Dermis blood vessel endothelial cell (primary cell): ENCODE measurements at regions not wholly inside any gene's neighbourhood (a gene's known extent, or its start where the extent isn't known, plus 50 kb on each side); places are given as distances from the start of the nearest gene placed in this dataset.

ENCODE experiments used
- DNase-seq: peaks from one replicate; pipeline ENCODE4 v3.0.0; 2010

DNA sequence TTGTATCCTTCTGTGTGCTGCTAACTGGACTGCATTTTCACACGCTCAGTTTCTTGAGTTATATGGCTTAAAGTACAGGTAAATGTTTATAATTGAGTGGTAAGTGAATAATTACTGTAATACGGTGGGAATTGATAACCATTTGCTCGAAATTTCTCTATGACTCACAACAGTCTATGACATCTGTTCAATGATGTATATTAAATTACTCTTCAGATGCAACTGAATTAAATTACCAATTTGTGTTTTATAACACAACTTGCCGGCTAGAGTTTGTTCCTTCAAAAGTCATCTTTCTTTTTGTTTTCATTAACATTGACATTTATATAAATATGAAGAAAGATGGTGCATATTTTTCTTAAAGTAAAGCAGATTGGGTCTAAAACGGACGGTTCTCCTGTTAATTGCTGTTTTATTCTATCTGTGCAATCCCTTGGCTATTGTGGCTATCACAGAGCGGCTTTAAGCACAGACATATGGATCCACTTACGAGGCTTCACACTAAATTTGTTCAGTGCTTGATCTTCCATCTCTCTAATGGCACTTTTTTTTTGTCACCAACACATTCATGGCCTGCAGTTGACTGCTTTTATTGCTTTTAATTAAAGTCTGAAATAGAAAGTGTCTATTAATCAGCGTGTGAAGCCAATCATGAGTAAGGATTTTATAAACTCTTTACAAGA, 1291.6 kb upstream of the SLC10A2 start:
- DNase-seq: no peak

DNA sequence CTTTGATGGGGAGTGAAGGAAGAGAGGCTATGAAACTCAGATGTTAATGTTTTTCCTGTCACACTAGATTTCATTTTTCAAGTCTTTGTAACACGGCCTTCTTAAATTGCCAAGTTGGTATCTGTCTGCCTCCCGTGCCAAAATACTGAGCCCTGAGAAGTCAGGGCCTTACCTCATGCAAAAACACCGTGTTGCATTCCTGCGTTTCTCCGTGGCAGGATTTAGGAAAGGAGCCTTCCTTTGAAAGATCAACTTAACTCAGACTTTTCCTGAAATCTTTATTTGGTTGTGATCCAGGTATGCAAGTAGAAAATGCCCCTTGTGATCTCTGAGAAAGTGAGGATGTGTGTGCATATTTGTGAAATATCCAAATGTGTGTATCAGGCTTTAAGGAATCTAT, 1291.0 kb upstream of the SLC10A2 start:
- DNase-seq: no peak

DNA sequence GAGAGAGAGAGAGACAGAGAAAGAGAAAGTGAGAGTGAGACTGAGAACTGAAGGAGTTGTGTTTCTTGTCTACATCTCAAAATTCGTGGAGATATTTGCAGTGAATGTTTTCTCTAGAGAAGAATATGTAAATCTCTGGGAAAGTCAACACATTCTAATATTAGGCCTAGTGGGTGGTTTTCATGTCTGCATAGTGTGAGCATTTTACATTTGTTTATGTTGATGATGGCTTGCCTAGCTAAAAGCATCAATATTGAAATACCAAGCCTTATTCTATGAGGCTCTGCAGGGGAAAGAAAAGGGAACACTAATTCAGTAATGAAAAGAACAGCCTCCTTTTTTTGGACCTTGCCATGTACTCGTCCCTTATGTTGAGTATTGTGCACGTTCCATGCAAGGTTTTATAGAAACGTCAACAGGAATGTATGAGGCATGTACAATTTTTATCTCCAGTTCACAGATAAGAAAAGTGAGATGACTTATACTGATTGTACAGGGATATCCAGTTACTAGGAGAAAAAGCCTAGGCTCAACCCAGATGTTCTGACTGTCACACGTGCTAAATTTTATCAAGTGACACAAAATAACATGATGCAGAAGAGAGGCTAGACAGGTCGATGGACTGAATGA, 1288.9 kb upstream of the SLC10A2 start:
- no peak for DNase-seq

DNA sequence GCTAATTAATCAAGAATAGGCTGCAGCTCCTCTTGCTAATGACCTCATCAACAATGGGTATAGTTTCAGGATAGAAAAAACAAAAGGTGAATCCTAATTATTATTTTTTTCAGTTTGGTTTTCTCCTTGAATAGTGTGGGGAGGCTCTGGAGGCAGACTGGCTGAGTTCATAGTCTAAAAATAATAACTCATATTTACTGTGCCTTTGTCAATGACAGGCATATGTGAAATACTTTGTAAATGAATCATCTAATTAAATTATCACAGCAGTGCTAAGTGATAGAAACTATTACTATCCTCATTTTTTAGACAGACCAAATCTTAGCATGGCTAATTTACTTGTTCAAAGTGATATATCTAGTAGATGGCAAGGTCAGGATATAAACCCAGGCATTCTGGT, 1261.0 kb upstream of the SLC10A2 start:
- peak; percentile 36 for DNase-seq

DNA sequence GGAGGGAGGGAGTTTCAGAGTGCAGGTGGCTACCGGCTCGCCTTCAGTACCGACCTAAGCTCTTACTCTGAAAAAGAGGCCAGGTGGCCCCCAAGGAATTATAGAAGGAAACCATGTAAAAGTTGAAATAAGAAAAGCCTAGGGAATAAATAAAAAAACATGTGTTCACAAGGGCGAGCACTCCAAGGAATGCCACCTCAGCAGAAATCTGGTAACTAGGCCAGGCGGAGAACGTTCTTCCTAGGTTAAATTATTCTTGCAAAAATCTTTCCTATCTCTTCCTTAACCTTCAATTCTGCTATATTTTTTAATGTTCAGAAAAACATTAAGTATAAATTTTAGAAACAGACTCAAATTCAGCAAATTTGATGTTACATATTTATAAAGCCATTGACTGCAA, 1260.3 kb upstream of the SLC10A2 start:
- no peak for DNase-seq

DNA sequence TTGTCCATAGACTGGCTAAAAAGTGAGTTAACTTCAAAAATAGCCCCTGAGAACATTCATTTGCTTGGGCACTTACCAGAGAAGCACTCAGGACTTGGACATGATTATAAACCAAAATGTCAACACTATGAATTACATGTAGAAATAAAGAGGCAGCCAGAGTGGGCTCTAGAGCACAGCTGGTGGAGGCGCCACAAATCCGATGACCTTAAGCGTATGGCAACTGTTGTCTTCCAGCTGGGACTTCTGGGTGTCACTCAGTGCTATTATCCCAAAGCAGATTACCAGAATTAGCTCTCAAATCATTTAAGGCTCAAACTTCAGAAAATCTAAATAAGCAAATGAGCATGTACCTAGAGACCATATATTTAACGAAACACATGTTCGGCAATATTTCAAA, 1255.5 kb upstream of the SLC10A2 start:
- no peak for DNase-seq

DNA sequence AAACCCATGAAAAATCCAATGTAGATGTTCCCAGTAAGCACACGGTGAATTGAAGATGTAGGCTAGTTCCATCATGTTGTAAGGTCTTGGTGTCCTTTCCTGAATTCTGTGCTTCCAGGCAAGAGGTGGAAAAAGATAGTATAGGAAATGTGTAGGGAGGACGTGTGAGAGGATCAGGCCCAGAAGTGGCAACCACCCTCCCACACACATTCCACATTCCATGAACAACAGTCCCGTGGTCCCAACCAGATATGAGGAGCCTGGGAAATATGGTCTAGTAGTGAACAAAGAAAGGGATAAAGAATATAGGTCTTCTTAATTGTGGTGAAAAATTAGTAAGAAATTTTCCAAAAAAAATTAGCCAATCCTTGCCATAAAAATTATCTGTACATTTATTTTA, 1254.2 kb upstream of the SLC10A2 start:
- no peak for DNase-seq

DNA sequence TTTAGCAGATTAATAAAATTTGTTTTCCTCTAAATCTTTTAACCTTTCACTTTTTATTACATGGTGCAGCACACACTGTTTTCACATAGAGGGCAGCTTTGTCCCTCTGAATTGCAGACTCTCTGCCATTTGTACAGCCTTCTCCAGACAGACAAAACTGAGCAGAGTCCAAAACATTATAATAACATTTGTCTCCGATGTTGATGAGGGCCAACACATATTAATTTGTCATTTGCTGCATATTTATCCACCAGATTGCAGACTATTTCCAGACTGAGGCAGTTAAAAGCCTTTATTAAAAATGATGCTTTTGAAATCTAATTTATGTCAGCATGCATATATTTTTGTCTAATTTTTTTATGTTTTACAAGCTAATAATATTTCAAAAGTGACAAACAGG, 1251.9 kb upstream of the SLC10A2 start:
- DNase-seq: peak; percentile 47

DNA sequence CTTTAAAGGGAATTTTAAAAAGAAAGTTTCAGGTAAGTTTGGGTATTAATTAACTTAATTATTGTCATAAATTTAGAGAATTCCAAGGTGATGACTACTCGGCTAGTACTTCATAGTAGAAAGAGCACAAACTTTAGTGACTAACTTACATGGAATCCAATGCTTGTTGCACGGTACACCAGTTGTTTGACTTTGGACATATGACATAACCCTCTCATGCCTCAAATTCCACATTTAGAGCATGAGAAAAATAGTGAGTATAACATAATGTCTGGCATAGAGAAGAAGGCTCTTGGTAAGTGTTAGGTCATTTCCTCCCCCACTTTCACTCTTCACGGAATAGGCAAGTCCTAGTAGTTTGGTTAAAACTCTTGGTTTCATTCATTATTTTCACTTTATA, 1249.4 kb upstream of the SLC10A2 start:
- peak; percentile 70 for DNase-seq

DNA sequence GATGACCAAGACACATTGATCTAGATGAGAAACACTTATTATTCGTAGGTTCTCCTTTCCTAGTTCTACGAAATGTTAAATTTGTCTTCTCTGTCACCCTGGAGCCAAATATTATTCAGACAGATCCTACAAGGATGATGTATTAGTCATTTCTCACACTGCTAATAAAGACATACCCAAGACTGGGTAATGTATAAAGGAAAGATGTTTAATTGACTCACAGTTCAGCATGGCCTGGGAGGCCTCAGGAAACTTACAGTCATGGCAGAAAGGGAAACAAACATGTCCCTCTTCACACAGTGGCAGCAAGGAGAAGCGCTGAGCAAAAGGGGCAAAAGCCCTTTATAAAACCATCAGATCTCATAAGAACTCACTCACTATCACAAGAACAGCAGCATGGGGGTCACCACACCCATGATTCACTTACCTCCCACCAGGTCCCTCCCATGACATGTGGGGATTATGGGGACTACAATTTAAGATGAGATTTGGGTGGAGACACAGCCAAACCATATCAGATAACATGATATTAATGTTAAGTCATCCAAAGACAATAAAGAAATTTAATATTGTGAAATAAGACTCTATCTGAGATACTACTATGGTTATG, 1248.8 kb upstream of the SLC10A2 start:
- DNase-seq: no peak

DNA sequence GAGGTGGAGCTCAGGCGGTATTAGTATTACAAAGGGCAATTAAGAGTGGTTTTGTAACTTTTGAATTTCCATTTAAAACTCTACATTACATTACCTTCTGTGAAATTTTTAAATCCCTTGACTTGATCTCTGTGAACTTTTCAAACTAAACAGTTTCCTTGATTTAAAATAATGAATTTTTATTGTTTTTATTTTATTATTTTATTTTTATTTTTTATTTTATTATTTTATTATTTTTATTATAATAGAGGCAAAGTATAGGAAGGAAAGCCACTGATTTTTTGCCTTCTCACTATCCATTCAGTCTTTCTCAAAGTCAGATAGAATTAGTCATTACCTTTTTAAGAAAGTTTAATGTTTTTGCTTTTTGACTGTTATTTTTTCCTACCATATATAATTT, 1248.1 kb upstream of the SLC10A2 start:
- no peak for DNase-seq

DNA sequence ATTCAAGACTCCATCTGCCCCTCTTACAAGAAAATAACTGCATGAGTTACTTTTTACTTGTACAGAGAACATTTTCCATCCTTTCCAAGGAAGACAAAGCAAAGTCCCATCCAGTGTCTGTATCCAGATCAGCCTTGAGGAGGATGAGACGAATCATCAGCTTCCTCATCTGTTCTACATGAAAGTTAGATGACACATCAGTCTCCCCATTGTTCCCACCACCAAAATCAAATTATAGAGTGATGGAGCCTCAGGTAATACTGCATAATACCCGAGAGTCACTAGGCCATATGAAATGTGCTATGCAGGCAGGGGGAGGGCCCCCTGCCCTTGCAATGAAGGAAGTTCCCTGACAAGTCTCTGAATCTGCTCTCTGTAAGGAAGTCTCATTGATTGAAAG, 1244.6 kb upstream of the SLC10A2 start:
- DNase-seq: peak; percentile 26

DNA sequence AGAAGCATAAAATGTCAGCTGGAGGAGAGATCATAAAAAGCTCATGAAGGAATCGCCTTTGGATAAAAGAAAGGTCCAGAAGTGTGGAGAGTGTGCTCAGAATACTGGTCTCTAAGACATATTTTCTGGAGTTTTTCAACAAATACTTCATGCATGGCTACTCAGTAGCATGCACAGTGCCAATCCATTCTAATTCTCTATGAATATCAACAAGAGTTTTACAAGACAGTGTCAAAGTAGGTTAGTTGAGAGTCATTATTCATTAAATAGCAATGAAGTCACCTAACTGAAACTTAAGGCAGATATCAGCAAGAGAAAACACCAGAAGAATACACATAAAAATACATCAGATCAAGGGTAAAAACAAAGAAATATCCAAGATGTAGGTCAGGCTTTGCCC, 1243.2 kb upstream of the SLC10A2 start:
- DNase-seq: no peak

DNA sequence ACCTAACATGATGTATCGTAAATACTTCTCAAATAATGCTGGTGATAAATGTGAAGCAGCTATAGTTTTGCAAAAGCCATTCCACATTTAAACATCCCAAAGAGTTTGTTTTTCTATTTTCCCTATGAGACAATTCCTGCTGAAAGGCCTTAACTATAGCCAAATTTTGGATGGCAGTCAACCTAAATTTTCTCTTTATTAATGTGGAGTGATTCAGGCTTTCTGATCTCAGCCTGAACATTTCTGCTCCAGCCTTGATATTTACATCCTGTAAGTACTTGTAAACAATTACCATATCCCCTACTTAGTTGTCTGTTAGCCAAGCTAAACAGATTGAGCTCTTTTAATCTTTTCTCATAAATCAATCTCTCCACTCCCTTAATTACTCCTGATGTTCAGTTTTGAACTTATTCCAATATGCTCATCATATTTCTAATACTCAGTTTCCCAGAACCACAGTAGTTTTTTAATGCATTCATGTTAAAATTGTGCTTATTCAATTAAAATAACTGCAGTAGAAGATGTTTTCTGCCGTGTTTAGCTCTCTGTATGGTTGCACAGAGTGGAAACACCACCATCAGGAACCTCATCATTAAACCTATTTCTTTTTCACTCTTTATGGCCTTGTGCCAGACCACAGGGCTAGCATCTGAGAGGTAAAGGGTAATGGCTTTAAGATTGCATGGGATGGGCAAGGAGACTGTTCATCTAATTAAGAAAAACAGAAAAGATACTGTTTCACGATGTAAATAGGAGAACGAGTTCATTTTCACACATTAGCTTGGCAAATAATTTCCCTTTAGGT, 1235.2 kb upstream of the SLC10A2 start:
- no peak for DNase-seq

DNA sequence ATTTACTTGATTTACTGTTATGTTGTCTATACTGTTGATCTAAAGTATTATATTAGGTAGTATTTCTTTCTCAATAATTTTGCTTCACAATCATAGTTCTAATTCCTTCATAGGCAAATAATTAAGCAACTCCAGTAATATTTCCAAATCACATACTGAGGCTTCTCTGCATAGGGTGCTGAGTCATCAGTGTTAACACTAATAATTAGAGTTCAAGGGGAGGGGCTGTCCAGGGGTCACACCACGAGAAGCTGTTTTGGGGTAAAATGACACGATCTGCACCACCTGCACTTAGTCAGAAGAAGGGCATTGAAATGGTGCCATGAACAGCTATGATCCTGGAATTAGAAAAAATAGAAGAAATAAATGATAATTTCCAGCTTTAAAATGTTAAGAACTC, 1230.9 kb upstream of the SLC10A2 start:
- DNase-seq: no peak

DNA sequence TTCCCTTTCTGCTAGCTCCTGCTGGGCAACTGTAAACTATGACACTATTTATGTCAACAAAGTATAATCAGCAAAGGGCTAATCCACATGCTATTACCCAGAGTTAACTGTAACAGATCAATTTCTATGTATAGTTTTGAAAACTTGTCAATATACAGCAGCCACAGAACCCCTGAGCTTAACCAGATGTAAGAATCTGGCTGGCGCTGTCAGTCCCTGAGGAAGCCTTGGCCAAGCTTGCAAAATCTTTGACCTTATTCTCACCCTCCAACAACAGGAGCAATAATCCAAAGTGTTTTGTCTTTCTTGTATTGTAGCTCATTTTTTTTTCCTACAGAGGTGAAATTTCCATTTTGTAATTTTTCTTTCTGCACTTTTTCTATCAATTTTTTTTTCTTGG, 1230.1 kb upstream of the SLC10A2 start:
- DNase-seq: no peak

DNA sequence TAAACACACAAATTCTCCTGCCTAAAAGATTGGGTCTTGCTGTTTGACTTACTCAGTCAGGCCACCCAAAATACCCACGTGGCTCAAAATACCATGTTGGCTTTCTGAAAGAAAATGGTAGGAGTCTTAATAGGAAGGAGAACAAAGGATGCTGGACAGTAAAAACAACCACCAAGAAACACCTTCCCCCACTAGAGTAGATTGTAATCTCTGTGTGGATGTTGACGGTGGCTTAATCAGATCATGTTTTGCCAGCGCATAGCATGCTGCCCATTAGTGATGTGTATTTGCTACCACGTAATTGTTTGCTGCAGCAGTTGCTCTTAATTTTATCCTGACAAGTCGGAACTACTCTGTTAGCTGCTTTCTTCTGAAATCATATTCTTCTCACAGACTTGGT, 1229.3 kb upstream of the SLC10A2 start:
- DNase-seq: no peak

DNA sequence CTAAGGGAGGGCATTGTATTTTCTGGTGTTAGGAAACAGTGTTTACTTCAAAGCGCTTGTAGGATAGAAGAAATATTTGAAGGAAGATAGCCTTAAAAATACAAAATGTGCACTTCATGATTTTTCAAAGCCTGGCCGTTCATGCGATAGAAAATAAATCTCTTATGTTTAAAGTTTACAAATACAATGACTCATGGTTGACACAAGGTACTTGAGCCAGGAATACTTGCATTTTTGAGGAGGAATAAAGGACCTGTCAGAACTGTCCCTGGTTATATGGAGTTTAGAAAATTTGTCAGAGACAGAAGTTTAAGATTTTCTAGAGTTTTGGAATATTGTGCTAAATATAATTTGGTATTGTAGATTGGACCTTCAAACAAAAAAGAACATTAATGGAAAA, 1223.2 kb upstream of the SLC10A2 start:
- no peak for DNase-seq

DNA sequence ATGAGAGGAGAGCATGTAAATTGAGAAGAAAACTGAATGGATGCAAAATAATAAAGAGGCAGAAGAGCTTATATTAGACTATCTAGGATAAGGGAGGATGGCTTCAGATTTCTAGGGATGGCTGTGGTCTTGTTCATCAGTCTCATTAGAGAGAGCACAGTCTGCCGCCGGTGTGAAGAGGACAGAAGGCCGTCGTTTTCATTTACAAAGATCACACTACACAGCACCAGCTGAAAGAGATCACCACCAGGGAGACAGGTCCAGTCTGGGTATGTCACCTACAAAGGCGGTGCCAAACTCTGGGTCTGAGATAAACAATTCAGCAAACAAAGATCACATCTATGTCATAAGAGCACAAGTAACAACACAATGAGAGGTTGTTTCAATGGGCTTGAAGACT, 1222.3 kb upstream of the SLC10A2 start:
- DNase-seq: no peak

DNA sequence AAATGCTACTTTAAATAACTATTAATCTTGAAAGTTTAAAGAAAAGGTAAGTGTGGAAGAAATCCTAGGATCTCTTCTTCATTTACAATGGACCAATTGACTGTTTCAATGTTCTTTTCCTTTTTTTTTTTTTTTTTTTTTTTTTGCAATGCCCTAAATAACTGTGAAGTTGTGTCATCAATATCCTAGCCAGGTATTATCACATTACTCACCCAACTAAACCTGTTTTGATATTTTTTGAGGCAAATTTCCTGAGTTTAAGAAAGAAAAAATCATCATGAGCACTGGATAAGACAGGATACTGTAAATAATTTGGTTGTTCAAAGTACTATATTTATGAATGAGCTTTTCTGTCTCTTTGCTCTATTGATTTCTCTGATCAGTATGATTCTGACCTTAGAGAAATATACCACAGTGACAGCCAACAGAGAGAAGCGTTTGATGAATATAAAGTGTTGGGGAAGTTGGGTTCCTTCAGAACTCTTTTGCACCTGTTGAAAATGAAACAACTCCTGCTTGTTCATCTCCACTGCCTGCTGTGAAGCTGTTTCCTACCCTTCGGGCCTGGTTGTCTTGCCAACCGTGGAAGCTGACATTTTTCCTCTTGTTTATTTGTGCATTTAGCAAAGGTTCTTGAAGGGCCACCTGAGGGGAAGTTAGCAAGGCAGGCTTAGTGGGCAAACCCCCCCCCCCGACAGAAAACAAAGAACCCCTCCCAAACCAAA, 1220.5 kb upstream of the SLC10A2 start:
- DNase-seq: peak; percentile 27

DNA sequence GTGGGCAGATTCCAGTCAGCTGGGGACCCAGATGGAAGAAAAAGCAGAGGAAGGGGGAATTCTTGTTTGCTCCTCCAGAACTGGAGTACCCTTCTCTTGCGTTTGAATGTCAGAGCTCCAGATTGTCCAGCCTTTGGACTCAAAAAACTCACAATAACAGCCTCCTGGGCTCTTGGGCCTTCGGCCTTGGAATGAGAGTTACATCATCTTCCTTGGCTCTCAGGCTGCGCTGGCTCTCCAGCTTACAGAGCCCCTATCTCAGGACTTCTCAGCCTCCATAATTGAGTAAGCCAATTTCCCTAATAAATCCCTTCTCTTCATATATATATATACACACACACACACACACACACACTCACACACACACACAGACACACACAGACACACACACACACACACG, 1215.7 kb upstream of the SLC10A2 start:
- no peak for DNase-seq

DNA sequence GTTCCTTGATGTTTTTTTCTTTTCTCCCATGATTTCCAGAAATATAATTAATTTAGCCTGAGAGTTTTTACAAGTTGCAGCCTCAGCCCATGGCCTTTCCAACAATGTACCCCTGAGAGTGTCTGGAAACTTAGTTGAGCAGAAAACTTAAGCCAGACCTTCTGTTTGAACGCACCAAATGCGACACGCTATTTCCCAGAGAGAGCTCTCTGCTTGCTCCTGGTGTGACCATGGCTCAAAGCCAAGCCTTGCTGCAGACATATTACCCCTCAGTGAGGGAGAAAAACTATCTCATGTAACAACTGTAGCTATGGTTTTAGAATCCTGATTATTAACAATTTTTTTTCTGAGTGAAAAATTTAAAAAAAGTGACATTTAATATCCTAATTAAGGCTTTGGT, 1204.5 kb upstream of the SLC10A2 start:
- DNase-seq: no peak

DNA sequence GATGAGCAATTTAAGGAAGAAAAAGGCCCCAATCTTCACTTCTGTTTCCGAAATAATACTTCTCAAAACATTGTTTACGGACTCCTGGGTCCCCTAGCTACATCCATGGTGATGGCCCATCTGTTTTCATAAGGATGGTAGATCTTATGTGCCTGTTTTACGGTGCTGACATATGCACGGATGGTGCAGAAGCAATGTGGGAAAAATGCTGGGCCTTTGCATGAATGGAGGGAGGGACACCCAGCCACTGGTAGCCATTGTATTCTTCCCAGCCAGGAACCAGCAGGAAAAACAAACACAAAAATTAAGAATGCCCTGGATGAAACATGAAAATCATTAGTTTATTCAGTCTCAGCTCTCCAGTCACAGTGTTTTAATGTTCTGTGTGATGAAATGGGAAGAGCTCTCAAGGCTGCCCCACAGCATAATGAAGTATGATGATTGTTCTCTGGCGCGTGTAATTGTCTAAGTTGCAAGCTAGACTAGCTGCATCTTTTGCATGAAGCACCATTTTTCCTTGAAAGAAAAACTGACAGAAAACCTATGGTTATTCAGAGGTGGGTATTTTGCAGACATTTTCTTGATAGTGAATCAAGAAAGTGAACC, 1201.1 kb upstream of the SLC10A2 start:
- DNase-seq: no peak
